ENCODE measurements at regions not wholly inside any gene's neighbourhood (a gene's known extent, or its start where the extent isn't known, plus 50 kb on each side); places are given as distances from the start of the nearest gene placed in this dataset.
"Not testable (repeated sequence)": the region's sequence is repeated elsewhere in the genome, so short reads cannot be mapped to it uniquely, and the experiment has no call there.

- DNase-seq (ENCODE audit: low spot score): not testable (repeated sequence)
These were observed 235.8 kb upstream of the C1orf174 start for GRCh38 chr1:4135853-4136252.

DNA sequence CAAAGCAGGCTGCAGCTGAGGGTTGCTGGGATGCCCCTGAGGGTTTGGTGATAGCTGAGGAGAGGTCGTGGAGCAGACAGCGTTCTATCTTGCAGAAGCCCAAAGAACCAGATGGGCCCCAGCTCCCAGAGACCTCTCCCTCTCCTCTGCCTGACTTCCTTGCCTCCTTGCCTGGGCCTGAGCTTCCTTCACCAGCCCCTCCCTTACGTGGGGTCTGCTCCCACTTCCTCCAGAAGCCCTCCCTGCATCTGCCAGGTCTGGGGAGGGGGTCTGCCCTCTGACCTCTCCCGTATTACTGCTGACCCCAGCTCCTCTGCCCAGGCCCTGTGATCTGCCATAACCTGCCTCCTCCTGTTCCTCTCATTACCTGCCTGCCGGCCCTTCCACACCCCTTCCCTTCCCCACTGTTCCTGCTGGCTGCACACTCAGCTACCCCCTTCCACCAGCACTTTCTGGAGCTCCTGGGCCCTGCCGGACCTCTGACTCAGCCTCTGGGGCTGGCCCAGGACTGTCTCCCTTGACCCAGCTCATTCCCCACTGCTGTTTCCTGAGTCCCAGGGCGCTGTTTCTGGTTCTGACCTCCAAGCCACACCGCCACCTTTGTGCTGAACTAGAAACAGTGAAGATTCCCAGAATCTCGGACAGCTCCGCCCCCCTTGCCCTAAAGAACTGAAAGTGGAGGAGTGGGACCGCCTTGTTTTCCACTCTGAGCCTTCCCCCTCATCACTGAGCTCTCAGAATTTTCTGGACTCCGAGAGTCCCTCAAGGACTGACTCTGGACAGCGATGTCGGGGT lies 237.7 kb upstream of the C1orf174 start:
- DNase-seq (ENCODE audit: low spot score): no peak

- DNase-seq (ENCODE audit: low spot score): no peak
These were observed 239.6 kb upstream of the C1orf174 start for GRCh38 chr1:4139646-4140045.

GRCh38 chr1:4140241-4140640 lies 240.2 kb upstream of the C1orf174 start:
- no peak for DNase-seq (ENCODE audit: low spot score)

DNA sequence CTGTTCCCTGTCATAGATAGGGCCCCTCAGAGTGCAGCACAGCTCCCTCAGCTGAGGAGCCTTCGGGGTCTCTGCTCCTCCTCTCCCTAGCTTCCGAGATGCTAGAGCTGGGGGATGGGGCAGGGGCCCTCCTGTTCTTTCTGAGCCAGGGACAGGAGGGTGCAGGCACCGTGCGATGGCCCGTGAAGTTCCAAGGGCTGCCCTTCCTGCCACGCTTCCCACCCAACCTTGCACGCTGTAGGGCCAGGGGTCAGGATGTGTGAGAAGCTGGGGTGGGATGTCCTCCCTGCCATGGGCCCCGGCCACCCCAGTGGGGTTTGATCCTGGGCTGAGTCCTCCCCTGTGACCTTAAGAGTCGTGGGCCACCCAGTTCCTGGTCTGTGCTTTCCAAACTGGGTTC lies 240.7 kb upstream of the C1orf174 start:
- no peak for DNase-seq (ENCODE audit: low spot score)

- DNase-seq (ENCODE audit: low spot score): no peak
These were observed 244.4 kb upstream of the C1orf174 start for GRCh38 chr1:4144349-4144971.

GRCh38 chr1:4146101-4146500 lies 246.0 kb upstream of the C1orf174 start:
- DNase-seq (ENCODE audit: low spot score): no peak

DNA sequence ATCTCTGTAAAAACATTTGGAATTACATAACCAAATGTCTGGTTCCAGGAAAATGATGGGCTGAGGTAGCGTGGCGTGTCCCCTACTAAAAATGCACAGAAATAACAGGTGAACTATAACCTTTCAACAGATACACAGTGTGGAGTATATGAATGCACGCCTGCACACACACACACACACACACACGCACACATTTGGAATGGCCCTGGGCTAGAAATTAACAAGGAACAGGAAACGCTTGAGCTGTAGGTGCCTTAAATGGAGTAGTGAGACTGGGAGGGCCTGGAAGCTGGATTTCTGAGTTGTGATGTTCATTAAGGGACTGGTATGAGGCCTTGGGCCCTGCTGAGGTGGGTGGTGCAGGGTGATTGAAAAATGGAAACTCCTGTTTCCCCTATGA lies 246.5 kb upstream of the C1orf174 start:
- DNase-seq (ENCODE audit: low spot score): no peak

- no peak for DNase-seq (ENCODE audit: low spot score)
These were observed 247.4 kb upstream of the C1orf174 start for GRCh38 chr1:4147509-4147908.

DNA sequence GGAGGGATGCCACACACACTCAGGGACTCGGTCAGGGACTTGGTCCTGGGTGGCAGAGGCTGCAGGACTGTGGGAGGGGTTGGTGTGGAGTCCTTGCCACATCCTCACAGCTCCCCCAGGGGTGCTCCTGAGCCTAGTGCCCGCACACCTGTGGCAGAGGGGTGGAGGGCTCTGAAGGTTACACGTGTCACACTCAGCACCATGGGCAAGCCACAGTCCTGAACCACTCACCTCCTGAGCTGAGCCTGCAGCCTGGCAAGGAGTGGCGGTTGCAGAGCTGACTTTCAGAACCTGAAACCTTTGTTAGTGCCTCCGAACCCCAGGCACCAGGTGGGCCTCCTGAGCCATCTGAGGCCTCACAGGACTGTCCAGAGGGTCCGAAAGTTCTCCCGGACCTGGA lies 249.2 kb upstream of the C1orf174 start:
- DNase-seq (ENCODE audit: low spot score): no peak

DNA sequence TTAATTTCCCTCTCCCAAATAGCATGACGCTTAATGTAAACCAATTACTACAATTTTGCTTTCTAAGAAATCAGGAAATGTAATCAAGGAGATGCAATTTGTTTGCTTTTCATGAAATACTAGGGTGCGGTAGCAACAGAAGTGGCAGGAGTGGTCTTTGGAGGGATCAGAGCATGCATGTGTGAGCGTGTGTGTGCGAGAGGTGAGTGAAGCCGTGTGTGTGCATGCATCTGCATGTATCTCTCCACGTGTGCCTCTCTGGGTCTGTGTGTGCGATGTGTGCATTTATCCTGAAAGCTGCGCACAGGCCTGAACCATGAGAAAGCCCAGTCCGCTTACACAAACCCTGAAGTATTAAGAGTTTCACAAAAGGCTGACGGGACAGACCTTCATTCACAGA lies 249.8 kb upstream of the C1orf174 start:
- no peak for DNase-seq (ENCODE audit: low spot score)

DNA sequence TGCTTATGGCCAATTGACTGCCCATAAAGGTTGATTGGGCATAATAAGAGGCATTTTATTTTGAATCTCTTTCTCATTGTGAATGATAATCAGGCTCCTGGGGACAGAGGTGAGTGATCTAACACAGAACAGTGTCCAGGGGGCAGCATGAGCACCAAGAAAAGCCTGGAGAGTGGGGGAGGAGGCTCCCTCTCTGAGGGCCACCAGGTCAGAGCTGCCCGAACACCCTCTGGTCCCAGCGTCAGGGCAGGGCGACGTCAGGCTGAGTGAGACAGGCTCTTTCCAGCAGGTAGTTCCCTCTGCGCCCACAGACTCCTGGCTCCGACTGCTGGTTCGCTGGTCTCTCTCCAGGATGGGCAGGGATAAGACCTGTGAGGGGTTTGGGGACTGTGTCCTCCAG lies 250.2 kb upstream of the C1orf174 start:
- DNase-seq (ENCODE audit: low spot score): no peak

DNA sequence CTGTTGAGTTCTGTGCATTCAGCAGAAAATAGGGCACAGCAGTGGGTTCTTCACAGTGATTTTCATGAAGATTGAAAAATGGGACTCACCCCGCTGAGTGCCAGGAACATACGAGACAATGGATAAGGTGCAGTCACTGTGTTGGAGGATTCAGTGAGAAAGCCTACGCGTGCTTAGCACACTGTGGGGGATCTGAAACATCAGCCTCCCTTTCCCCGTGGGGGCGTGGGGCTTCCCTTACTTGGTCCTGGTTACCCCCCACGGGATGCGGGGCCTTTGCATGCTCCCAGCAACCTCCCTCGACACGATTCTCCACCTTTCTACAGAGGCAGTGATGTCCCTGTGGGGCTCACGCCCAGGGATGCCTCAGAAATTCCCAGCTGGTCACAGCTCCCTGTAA lies 252.2 kb upstream of the C1orf174 start:
- DNase-seq (ENCODE audit: low spot score): no peak

DNA sequence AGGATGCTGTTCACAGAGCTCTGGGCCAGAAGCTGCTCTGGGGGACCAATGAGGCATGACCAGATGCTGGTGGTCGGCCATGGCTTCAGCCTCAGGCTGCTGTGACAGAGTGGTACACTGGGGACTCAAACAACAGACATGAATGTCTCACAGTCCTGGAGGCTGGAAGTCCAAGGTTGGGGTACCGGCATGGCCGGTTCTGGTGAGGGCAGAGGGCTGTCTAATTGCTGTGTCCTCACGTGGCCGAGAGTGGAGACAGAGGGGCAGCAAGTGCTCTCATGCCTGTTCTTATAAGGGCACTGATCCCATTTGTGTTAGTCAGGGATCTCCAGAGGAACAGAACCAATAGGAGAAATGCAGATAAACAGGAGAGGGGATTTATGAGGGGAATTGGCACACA lies 253.5 kb upstream of the C1orf174 start:
- DNase-seq (ENCODE audit: low spot score): no peak

DNA sequence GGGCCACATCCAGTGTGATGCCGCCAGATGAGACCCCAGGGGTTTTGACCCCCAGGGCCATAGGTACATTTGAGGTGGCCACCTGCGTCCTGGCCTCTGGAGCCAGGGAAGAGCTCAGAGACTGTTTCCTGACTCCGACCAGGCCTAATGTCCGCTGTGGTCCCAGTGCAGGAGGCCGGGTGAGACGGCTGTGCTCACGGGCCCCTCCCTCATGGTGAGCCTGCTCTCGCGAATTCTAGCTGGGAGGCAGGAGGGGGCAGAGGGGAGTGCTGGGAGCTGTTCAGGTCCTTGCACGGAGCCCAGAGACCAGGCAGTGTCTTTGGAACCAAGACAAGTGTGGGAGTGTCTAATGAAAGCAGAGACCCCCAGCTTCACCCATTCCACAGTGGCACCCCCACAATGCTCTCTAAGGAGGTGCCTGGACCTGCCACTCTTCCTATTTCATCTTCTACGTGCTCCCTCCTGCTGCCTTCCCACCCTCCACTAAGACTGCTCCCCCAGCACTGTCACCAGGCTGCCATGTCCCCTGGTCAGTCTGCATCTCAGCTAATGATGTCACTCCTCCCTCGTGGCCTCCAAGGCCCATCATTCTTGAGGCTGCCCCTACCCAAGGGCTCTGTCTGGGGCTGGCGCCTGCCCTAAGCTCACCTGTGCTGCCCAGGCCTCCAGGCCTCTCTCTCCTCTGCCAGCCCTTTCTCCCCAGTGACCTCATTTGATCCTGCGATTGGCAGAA lies 256.3 kb upstream of the C1orf174 start:
- DNase-seq (ENCODE audit: low spot score): no peak

DNA sequence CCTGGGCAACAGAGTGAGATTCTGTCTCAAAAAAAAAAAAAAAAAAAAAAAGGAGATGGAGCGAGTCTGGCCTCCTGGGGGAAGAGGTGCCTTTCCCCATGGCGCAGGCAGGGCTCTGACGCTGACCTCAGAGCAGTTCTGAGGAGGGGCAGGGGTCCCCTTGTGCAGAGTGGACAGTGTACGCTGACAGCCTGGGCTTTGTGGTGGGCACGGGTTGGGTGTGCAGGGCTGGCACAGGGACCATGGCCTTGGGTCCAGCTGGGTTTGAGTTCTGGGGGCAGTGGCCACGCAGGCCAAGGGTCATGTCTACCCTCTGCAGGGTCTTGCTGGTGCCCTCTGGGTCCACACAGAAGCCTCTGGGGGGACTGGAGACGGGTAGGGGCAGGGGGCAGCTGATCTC lies 260.1 kb upstream of the C1orf174 start:
- no peak for DNase-seq (ENCODE audit: low spot score)

DNA sequence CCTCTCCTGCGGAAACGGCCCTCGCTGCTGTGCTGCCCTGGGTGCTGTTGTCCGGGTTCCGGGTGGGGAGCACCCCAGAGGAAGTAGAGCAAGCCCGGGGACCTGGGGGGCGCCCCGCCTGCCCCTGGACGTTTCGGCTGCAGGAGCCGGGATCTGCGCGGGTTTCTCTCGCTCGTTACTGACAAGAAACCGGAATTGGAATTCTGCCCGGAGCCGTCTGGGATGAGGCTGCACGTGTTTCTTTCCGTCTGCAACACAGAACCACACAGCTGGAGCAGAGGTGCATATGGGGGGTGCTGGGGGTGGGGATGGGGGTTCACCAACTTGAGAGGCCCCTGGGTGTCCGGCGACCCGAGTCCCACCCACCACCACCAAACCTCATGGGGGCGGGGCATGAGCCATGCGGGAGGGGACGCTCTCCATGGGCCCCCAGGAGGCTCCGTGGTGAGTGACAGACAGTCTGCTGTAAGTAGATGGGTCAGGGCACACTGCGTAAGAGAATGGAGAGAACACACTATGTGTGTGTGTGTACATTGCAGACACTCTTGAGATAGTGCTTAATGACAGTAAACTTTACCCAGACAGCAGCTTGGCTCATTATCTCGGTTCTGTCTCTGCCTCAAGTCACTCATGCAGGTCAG lies 261.4 kb upstream of the C1orf174 start:
- DNase-seq (ENCODE audit: low spot score): no peak

GRCh38 chr1:4164965-4165364 lies 264.9 kb upstream of the C1orf174 start:
- DNase-seq (ENCODE audit: low spot score): no peak

DNA sequence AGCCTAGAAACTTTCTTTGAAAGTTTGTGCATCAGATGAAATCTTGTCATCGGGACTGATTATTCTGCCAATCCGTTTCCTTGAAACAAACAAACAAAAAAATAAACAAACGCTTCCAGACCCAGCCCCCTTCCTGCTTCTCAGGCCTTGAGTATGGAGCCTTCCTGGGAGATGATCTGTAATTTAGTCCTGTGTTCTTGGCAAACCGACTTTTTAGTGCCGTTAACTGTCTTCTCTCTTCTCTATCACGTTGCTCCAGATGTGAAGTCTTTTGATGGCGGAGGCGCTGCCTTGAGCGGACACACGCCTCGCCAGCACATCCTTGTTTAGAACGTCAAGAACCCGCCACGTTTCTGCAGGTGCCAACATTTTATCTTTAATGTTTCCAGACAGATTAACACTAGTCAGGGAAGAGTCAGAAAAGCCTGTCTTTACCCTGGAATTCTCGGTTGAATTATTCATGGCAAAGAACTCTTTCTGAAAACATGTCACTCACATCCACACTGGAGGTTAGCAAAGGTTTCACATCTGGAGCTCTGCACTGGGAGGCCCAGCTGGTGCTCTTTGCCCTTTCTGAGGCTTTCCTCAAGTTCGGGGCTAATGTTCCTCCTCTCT lies 265.7 kb upstream of the C1orf174 start:
- no peak for DNase-seq (ENCODE audit: low spot score)

GRCh38 chr1:4166713-4167112 lies 266.6 kb upstream of the C1orf174 start:
- no peak for DNase-seq (ENCODE audit: low spot score)

GRCh38 chr1:4169991-4170390 lies 269.9 kb upstream of the C1orf174 start:
- peak; percentile 80 for DNase-seq (ENCODE audit: low spot score)

All from mesenteric fat pad (tissue), 1 donor.